ENCODE measurements at regions not wholly inside any gene's neighbourhood (a gene's known extent, or its start where the extent isn't known, plus 50 kb on each side); places are given as distances from the start of the nearest gene placed in this dataset.

- no peak for TF ChIP-seq CTCF (IDR thresholded peaks at IDR 0.05; ENCODE audit: unreplicated experiment)
- CTCF ChIA-PET = no interaction called here
- H3K27ac Mint-ChIP-seq (ENCODE audit: unreplicated experiment) = no peak overlapping the region
- DNase-seq = no peak
- no peaks in the 10 kb centered on the region for H3K36me3 Mint-ChIP-seq (ENCODE audit: insufficient read depth, unreplicated experiment)
- H3K4me1 Mint-ChIP-seq (ENCODE audit: low read depth, unreplicated experiment) = peaks cover 46% of the 10 kb centered on the region
- no TSS peak for BruUV-seq (replicated peaks)
- H3K9me3 Mint-ChIP-seq (ENCODE audit: low read depth, unreplicated experiment) = no peaks in the 10 kb centered on the region
- no peak overlapping the region for H3K4me3 Mint-ChIP-seq (ENCODE audit: low read depth, unreplicated experiment)
- no peaks in the 10 kb centered on the region for H3K27me3 Mint-ChIP-seq (ENCODE audit: unreplicated experiment)
- intact Hi-C loops (cut with micrococcal nuclease; ENCODE audit: unreplicated experiment) = no loop called here
These were observed 388.5 kb upstream of the FANCL start for GRCh38 chr2:58629545-58630119.

GRCh38 chr2:58620896-58621295 is 379.8 kb upstream of the FANCL start:
- CTCF ChIA-PET = no interaction called here

GRCh38 chr2:58620093-58620492 is 379.0 kb upstream of the FANCL start:
- intact Hi-C loops (cut with micrococcal nuclease; ENCODE audit: unreplicated experiment) = no loop called here
- CTCF ChIA-PET = interaction anchor here (1.1 kb wide), 1 partner anchor 12 kb away, joined by 4 read pairs; no protein-coding TSS in a partner anchor
- no peaks in the 10 kb centered on the region for H3K36me3 Mint-ChIP-seq (ENCODE audit: insufficient read depth, unreplicated experiment)
- H3K9me3 Mint-ChIP-seq (ENCODE audit: low read depth, unreplicated experiment) = no peaks in the 10 kb centered on the region
- no peaks in the 10 kb centered on the region for H3K27me3 Mint-ChIP-seq (ENCODE audit: unreplicated experiment)
- peak overlapping the region; percentile 87 for H3K27ac Mint-ChIP-seq (ENCODE audit: unreplicated experiment)
- peak overlapping the region; percentile 36 for H3K4me3 Mint-ChIP-seq (ENCODE audit: low read depth, unreplicated experiment)
- TF ChIP-seq CTCF (IDR thresholded peaks at IDR 0.05; ENCODE audit: unreplicated experiment) = no peak
- DNase-seq = peak; percentile 14
- peaks cover 54% of the 10 kb centered on the region for H3K4me1 Mint-ChIP-seq (ENCODE audit: low read depth, unreplicated experiment)
- BruUV-seq (replicated peaks) = no TSS peak

More at GRCh38 chr2:58620896-58621295, 379.8 kb upstream of the FANCL start:
- Mint-ChIP-seq H3K9me3 (ENCODE audit: low read depth, unreplicated experiment) (no peaks in the 10 kb centered on the region), H3K36me3 (ENCODE audit: insufficient read depth, unreplicated experiment) (no peaks in the 10 kb centered on the region), H3K27ac (ENCODE audit: unreplicated experiment) (peak overlapping the region; percentile 87), H3K4me1 (ENCODE audit: low read depth, unreplicated experiment) (peaks cover 54% of the 10 kb centered on the region), H3K4me3 (ENCODE audit: low read depth, unreplicated experiment) (no peak overlapping the region), H3K27me3 (ENCODE audit: unreplicated experiment) (no peaks in the 10 kb centered on the region)
- no peak for DNase-seq
- no peak for TF ChIP-seq CTCF (IDR thresholded peaks at IDR 0.05; ENCODE audit: unreplicated experiment)
- intact Hi-C loops (cut with micrococcal nuclease; ENCODE audit: unreplicated experiment) = no loop called here
- BruUV-seq (replicated peaks) = no TSS peak

GRCh38 chr2:58616961-58617360 is 375.8 kb upstream of the FANCL start:
- Mint-ChIP-seq H3K9me3 (ENCODE audit: low read depth, unreplicated experiment) (no peaks in the 10 kb centered on the region), H3K4me1 (ENCODE audit: low read depth, unreplicated experiment) (peaks cover 32% of the 10 kb centered on the region), H3K36me3 (ENCODE audit: insufficient read depth, unreplicated experiment) (no peaks in the 10 kb centered on the region), H3K27ac (ENCODE audit: unreplicated experiment) (no peak overlapping the region), H3K27me3 (ENCODE audit: unreplicated experiment) (no peaks in the 10 kb centered on the region), H3K4me3 (ENCODE audit: low read depth, unreplicated experiment) (no peak overlapping the region)
- no TSS peak for BruUV-seq (replicated peaks)
- CTCF ChIA-PET = no interaction called here
- intact Hi-C loops (cut with micrococcal nuclease; ENCODE audit: unreplicated experiment) = no loop called here
- TF ChIP-seq CTCF (IDR thresholded peaks at IDR 0.05; ENCODE audit: unreplicated experiment) = no peak
- DNase-seq = no peak

Data from Calu3 (cell line).